ENCODE measurements at regions not wholly inside any gene's neighbourhood (a gene's known extent, or its start where the extent isn't known, plus 50 kb on each side); places are given as distances from the start of the nearest gene placed in this dataset.

- H3K4me2 ChIP-seq (ENCODE audit: low read length) = no peak overlapping the region
- no peaks in the 10 kb centered on the region for H3K36me3 ChIP-seq (replicated peaks; ENCODE audit: low read depth, low read length)
- no peak overlapping the region for H3K9ac ChIP-seq (ENCODE audit: low read length)
- no peak overlapping the region for H3K27ac ChIP-seq (ENCODE audit: low read length)
- no peaks in the 10 kb centered on the region for H3K79me2 ChIP-seq (ENCODE audit: low read length)
- peaks cover 4% of the 10 kb centered on the region; the same call in 1 of the 2 replicates for H3K27me3 ChIP-seq (ENCODE audit: low read depth, low read length)
- H3K9me3 ChIP-seq (ENCODE audit: insufficient read depth, low read length) = no peaks in the 10 kb centered on the region
- H2AFZ ChIP-seq (ENCODE audit: low read depth, low read length) = no peak overlapping the region
- no peaks in the 10 kb centered on the region for H3K4me1 ChIP-seq (ENCODE audit: low read length)
- H4K20me1 ChIP-seq (ENCODE audit: insufficient read depth, low read length) = no peaks in the 10 kb centered on the region
- H3K4me3 ChIP-seq (ENCODE audit: low read length) = no peak overlapping the region
- no peak for TF ChIP-seq EZH2phosphoT487 (IDR thresholded peaks at IDR 0.05; ENCODE audit: low read depth)
- TF ChIP-seq, protein P1, sequence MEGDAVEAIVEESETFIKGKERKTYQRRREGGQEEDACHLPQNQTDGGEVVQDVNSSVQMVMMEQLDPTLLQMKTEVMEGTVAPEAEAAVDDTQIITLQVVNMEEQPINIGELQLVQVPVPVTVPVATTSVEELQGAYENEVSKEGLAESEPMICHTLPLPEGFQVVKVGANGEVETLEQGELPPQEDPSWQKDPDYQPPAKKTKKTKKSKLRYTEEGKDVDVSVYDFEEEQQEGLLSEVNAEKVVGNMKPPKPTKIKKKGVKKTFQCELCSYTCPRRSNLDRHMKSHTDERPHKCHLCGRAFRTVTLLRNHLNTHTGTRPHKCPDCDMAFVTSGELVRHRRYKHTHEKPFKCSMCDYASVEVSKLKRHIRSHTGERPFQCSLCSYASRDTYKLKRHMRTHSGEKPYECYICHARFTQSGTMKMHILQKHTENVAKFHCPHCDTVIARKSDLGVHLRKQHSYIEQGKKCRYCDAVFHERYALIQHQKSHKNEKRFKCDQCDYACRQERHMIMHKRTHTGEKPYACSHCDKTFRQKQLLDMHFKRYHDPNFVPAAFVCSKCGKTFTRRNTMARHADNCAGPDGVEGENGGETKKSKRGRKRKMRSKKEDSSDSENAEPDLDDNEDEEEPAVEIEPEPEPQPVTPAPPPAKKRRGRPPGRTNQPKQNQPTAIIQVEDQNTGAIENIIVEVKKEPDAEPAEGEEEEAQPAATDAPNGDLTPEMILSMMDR (IDR thresholded peaks at IDR 0.05; ENCODE audit: low read depth, low read length) = no peak
Observed at GRCh38 chr12:30090258-30090657, 306.5 kb upstream of the TMTC1 start.

DNA sequence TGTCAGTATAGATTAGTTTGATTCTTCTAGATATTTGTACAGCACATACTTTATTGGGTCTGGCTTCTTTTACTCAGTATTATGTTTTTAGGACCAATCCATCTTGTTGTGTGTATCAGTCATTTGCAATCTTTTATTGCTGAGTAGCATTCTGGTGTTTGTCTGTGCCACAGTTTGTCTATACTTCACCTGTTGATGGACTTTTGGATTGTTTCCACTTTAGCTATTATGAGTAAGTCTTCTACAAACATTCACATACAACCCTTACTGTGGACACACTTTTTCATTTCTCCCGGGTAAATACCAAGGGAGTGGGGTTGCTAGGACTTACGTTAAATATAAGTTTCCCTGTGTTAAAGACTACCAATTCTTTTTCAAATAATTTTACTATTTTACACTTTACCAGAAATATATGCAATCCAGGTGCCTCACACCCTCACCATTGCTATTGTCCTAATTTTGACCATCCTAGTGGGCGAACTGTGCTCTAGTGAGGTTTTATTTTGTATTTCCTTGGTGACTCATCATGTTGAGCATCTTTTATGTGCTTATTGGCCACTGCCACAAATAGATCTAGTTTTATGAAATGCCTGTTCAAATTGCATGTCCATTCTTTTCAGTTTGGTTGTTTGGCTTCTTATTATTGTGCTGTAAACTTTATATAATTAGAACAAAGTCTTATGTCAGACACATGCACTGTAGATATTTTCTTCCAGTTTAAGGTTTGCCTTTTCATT, 304.7 kb upstream of the TMTC1 start:
- Histone ChIP-seq H3K4me3 (ENCODE audit: low read length) (no peak overlapping the region), H3K9me3 (ENCODE audit: insufficient read depth, low read length) (no peaks in the 10 kb centered on the region), H3K27me3 (ENCODE audit: low read depth, low read length) (peaks cover 4% of the 10 kb centered on the region; the same call in 1 of the 2 replicates), H3K36me3 (replicated peaks; ENCODE audit: low read depth, low read length) (no peaks in the 10 kb centered on the region), H3K79me2 (ENCODE audit: low read length) (no peaks in the 10 kb centered on the region), H3K4me2 (ENCODE audit: low read length) (no peak overlapping the region), H3K4me1 (ENCODE audit: low read length) (no peaks in the 10 kb centered on the region), H3K27ac (ENCODE audit: low read length) (no peak overlapping the region), H2AFZ (ENCODE audit: low read depth, low read length) (no peak overlapping the region), H3K9ac (ENCODE audit: low read length) (no peak overlapping the region), H4K20me1 (ENCODE audit: insufficient read depth, low read length) (no peaks in the 10 kb centered on the region)
- TF ChIP-seq, protein P1 (IDR thresholded peaks at IDR 0.05; ENCODE audit: low read depth, low read length) = no peak
- no peak for TF ChIP-seq EZH2phosphoT487 (IDR thresholded peaks at IDR 0.05; ENCODE audit: low read depth)

GRCh38 chr12:30082381-30082780, 298.6 kb upstream of the TMTC1 start:
- Histone ChIP-seq H2AFZ (ENCODE audit: low read depth, low read length) (no peak overlapping the region), H3K4me1 (ENCODE audit: low read length) (no peaks in the 10 kb centered on the region), H4K20me1 (ENCODE audit: insufficient read depth, low read length) (no peaks in the 10 kb centered on the region), H3K27me3 (ENCODE audit: low read depth, low read length) (no peaks in the 10 kb centered on the region), H3K36me3 (replicated peaks; ENCODE audit: low read depth, low read length) (no peaks in the 10 kb centered on the region), H3K79me2 (ENCODE audit: low read length) (no peaks in the 10 kb centered on the region), H3K4me2 (ENCODE audit: low read length) (no peak overlapping the region), H3K9ac (ENCODE audit: low read length) (no peak overlapping the region), H3K4me3 (ENCODE audit: low read length) (no peak overlapping the region), H3K9me3 (ENCODE audit: insufficient read depth, low read length) (no peaks in the 10 kb centered on the region), H3K27ac (ENCODE audit: low read length) (no peak overlapping the region)
- TF ChIP-seq, protein P1 (IDR thresholded peaks at IDR 0.05; ENCODE audit: low read depth, low read length) = no peak
- no peak for TF ChIP-seq EZH2phosphoT487 (IDR thresholded peaks at IDR 0.05; ENCODE audit: low read depth)

DNA sequence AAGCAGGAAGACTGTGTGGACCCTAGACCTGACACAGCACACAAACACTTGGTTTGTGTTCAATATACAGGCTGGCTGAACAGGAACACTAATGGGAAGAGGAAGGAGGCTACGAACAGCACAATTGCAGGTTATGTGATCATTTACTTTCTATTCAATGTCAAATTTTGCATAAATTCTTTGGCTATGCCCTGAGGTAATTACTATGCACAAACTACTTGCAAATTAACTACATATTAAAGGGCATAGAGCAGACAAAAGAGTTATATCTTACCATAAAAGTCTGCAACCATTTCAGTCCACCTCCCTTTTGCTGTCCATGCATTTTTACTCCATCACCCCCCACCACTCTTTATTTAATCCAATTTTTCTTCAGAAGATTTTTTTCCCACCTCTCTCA, 291.2 kb upstream of the TMTC1 start:
- no peak overlapping the region for H3K4me3 ChIP-seq (ENCODE audit: low read length)
- H3K9me3 ChIP-seq (ENCODE audit: insufficient read depth, low read length) = no peaks in the 10 kb centered on the region
- H3K9ac ChIP-seq (ENCODE audit: low read length) = no peak overlapping the region
- no peaks in the 10 kb centered on the region for H3K79me2 ChIP-seq (ENCODE audit: low read length)
- no peaks in the 10 kb centered on the region for H3K4me1 ChIP-seq (ENCODE audit: low read length)
- TF ChIP-seq EZH2phosphoT487 (IDR thresholded peaks at IDR 0.05; ENCODE audit: low read depth) = no peak
- TF ChIP-seq, protein P1 (IDR thresholded peaks at IDR 0.05; ENCODE audit: low read depth, low read length) = no peak
- no peak overlapping the region for H2AFZ ChIP-seq (ENCODE audit: low read depth, low read length)
- no peak overlapping the region for H3K27ac ChIP-seq (ENCODE audit: low read length)
- no peak overlapping the region for H3K4me2 ChIP-seq (ENCODE audit: low read length)
- H4K20me1 ChIP-seq (ENCODE audit: insufficient read depth, low read length) = no peaks in the 10 kb centered on the region
- no peaks in the 10 kb centered on the region for H3K27me3 ChIP-seq (ENCODE audit: low read depth, low read length)
- H3K36me3 ChIP-seq (replicated peaks; ENCODE audit: low read depth, low read length) = no peaks in the 10 kb centered on the region

Data from OCI-LY3 (cell line).